SU-DHL-6 (cell line): ENCODE measurements at regions not wholly inside any gene's neighbourhood (a gene's known extent, or its start where the extent isn't known, plus 50 kb on each side); places are given as distances from the start of the nearest gene placed in this dataset.

Experiments used
- H2AFZ ChIP-seq: fragments of 200-600 bp; sonication (generic); 2 replicates; pipeline ENCODE4 v1.6.1; 2014; ENCODE audit warnings: low read depth, mild to moderate bottlenecking, moderate library complexity, mixed read lengths, antibody characterized with exemption, low read length; ENCODE audit not compliant: severe bottlenecking
- H3F3A ChIP-seq: fragments of 200-600 bp; shearing (Covaris generic); 2 replicates; pipeline ENCODE4 v1.6.0; 2016; ENCODE audit warnings: antibody characterized with exemption, mild to moderate bottlenecking; ENCODE audit not compliant: insufficient read depth
- H3K27ac ChIP-seq: fragments of 200-600 bp; sonication (generic); 2 replicates; pipeline ENCODE4 v1.5.1; 2016; ENCODE audit warnings: low read depth, mild to moderate bottlenecking, low read length, moderate library complexity, mixed read lengths
- H3K27me3 ChIP-seq: fragments of 200-600 bp; sonication (generic), shearing (Covaris generic); 2 replicates; pipeline ENCODE4 v1.6.0; 2014; ENCODE audit warnings: mild to moderate bottlenecking, low read length
- H3K36me3 ChIP-seq: fragments of 200-600 bp; sonication (generic); 2 replicates; pipeline ENCODE4 v1.6.1; 2014; ENCODE audit warnings: mild to moderate bottlenecking, low read length, mixed read lengths
- H3K4me2 ChIP-seq: fragments of 300-600, 200-600 bp; shearing (Covaris generic), sonication (generic); 2 replicates; pipeline ENCODE4 v1.6.0; 2014; ENCODE audit warnings: low read length, low read depth, mild to moderate bottlenecking; ENCODE audit not compliant: poor library complexity, severe bottlenecking
- H3K4me3 ChIP-seq: fragments of 200-600 bp; sonication (generic); 2 replicates; pipeline ENCODE4 v1.5.1; 2014; ENCODE audit warnings: antibody characterized with exemption, low read length, mild to moderate bottlenecking, mixed read lengths; ENCODE audit not compliant: insufficient read depth, poor library complexity, severe bottlenecking
- H3K79me2 ChIP-seq: fragments of 200-600 bp; sonication (generic); 2 replicates; pipeline ENCODE4 v1.6.1; 2014; ENCODE audit warnings: mild to moderate bottlenecking, low read length, moderate library complexity; ENCODE audit not compliant: insufficient read depth
- H3K9ac ChIP-seq: fragments of 200-600 bp; sonication (generic); 2 replicates; pipeline ENCODE4 v1.7.0; 2014; ENCODE audit warnings: mild to moderate bottlenecking, low read length
- H3K9me2 ChIP-seq: fragments of 200-600 bp; sonication (generic); replicated peaks from 2 replicates; pipeline ENCODE4 v1.6.1; 2014; ENCODE audit warnings: low read length; ENCODE audit not compliant: insufficient read depth
- H3K9me3 ChIP-seq: fragments of 200-600 bp; sonication (generic); 2 replicates; pipeline ENCODE4 v1.6.1; 2014; ENCODE audit warnings: low read length, mixed read lengths; ENCODE audit not compliant: insufficient read depth
- H4K20me1 ChIP-seq: fragments of 200-600 bp; sonication (generic); 2 replicates; pipeline ENCODE4 v1.6.1; 2014; ENCODE audit warnings: low read depth, mild to moderate bottlenecking, antibody characterized with exemption, low read length, moderate library complexity, mixed read lengths
- CTCF ChIP-seq: fragments of 200-600 bp; sonication (generic); IDR thresholded peaks from one replicate; pipeline ENCODE4 v1.5.1; 2017; ENCODE audit warnings: antibody characterized with exemption, mild to moderate bottlenecking, low read length, moderate library complexity; ENCODE audit not compliant: insufficient read depth, poor library complexity, severe bottlenecking
- EZH2phosphoT487 ChIP-seq: fragments of 200-600 bp; sonication (generic), shearing (Covaris generic); conservative IDR thresholded peaks from 2 replicates; pipeline ENCODE4 v1.6.1; 2018; ENCODE audit warnings: mild to moderate bottlenecking, antibody characterized with exemption, low read length, moderate library complexity, mixed read lengths

GRCh38 chr3:116835658-116836057 is 126.1 kb downstream of the TUSC7 start:
- Histone ChIP-seq H3K4me3 (no peak overlapping the region), H2AFZ (no peak overlapping the region), H3K9me3 (no peaks in the 10 kb centered on the region), H3K27me3 (no peaks in the 10 kb centered on the region), H3F3A (no peaks in the 10 kb centered on the region), H3K4me2 (no peak overlapping the region), H3K9ac (no peak overlapping the region), H3K27ac (no peak overlapping the region), H3K9me2 (no peaks in the 10 kb centered on the region), H4K20me1 (no peaks in the 10 kb centered on the region), H3K79me2 (no peaks in the 10 kb centered on the region), H3K36me3 (no peaks in the 10 kb centered on the region)
- TF ChIP-seq EZH2phosphoT487 (no peak), CTCF (no peak)

- no peaks in the 10 kb centered on the region for H3K36me3 ChIP-seq
- no peak overlapping the region for H3K4me2 ChIP-seq
- TF ChIP-seq CTCF (no peak), EZH2phosphoT487 (no peak)
- no peaks in the 10 kb centered on the region for H3K27me3 ChIP-seq
- no peak overlapping the region for H3K27ac ChIP-seq
- no peak overlapping the region for H2AFZ ChIP-seq
- H3F3A ChIP-seq, result no peaks in the 10 kb centered on the region
- H3K9me3 ChIP-seq, result no peaks in the 10 kb centered on the region
- no peak overlapping the region for H3K4me3 ChIP-seq
- H4K20me1 ChIP-seq, result no peaks in the 10 kb centered on the region
- H3K9me2 ChIP-seq, result no peaks in the 10 kb centered on the region
- no peaks in the 10 kb centered on the region for H3K79me2 ChIP-seq
- no peak overlapping the region for H3K9ac ChIP-seq
Measured at GRCh38 chr3:116836286-116836685, 126.7 kb downstream of the TUSC7 start.

GRCh38 chr3:116837483-116837882 is 127.9 kb downstream of the TUSC7 start:
- H4K20me1 ChIP-seq, result no peaks in the 10 kb centered on the region

GRCh38 chr3:116841003-116841735 is 131.6 kb downstream of the TUSC7 start:
- Histone ChIP-seq H3K4me2 (no peak overlapping the region), H3K4me3 (no peak overlapping the region), H4K20me1 (no peaks in the 10 kb centered on the region), H3K79me2 (no peaks in the 10 kb centered on the region), H3K27ac (no peak overlapping the region), H3K9ac (no peak overlapping the region), H2AFZ (no peak overlapping the region), H3K9me3 (no peaks in the 10 kb centered on the region), H3K27me3 (no peaks in the 10 kb centered on the region), H3K36me3 (no peaks in the 10 kb centered on the region), H3K9me2 (no peaks in the 10 kb centered on the region; the same call in 1 of the 2 replicates), H3F3A (no peaks in the 10 kb centered on the region)
- TF ChIP-seq EZH2phosphoT487 (no peak), CTCF (no peak)

More at GRCh38 chr3:116837483-116837882, 127.9 kb downstream of the TUSC7 start:
- no peaks in the 10 kb centered on the region for H3K27me3 ChIP-seq
- TF ChIP-seq EZH2phosphoT487, result no peak
- no peaks in the 10 kb centered on the region for H3K9me2 ChIP-seq
- no peak overlapping the region for H3K4me2 ChIP-seq
- no peak overlapping the region for H2AFZ ChIP-seq
- H3K27ac ChIP-seq, result no peak overlapping the region
- H3K79me2 ChIP-seq, result no peaks in the 10 kb centered on the region
- no peaks in the 10 kb centered on the region for H3K36me3 ChIP-seq
- no peak overlapping the region for H3K9ac ChIP-seq
- no peak overlapping the region for H3K4me3 ChIP-seq
- no peaks in the 10 kb centered on the region for H3K9me3 ChIP-seq
- no peaks in the 10 kb centered on the region for H3F3A ChIP-seq
